IPS-NIHi7 (cell line): ENCODE measurements at regions not wholly inside any gene's neighbourhood (a gene's known extent, or its start where the extent isn't known, plus 50 kb on each side); places are given as distances from the start of the nearest gene placed in this dataset.
"Not testable (repeated sequence)": the region's sequence is repeated elsewhere in the genome, so short reads cannot be mapped to it uniquely, and the experiment has no call there.

Experiments used
- DNase-seq: peaks from one replicate; pipeline ENCODE4 v3.0.0; 2012; ENCODE audit warnings: mixed read lengths; ENCODE audit errors: extremely low spot score

- not testable (repeated sequence) for DNase-seq
Measured at GRCh38 chr18:60015826-60016225, 116.0 kb downstream of the PMAIP1 start.

GRCh38 chr18:60013148-60013547, 113.4 kb downstream of the PMAIP1 start:
- not testable (repeated sequence) for DNase-seq

- no peak for DNase-seq
Measured at GRCh38 chr18:60010984-60011383, 111.2 kb downstream of the PMAIP1 start.

GRCh38 chr18:60010513-60010912, 110.7 kb downstream of the PMAIP1 start:
- DNase-seq = no peak

DNA sequence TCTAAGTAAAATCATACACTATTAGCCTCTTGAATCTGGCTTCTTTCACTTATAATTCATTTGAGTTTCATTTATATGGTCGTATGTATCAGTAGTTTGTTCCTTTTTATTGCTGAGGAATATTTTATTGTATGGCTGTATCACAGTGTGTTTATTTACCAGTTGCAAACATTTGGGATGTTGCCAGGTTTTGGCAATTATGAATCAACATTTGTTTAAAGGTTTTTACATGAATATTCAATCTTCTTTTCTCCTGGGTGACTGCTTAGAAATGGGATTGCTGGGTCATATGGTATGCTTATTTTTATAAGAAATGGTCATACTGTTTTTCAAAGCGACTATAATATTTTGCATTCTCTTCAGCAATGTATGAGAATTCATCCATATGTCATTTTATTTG, 107.9 kb downstream of the PMAIP1 start:
- no peak for DNase-seq

DNA sequence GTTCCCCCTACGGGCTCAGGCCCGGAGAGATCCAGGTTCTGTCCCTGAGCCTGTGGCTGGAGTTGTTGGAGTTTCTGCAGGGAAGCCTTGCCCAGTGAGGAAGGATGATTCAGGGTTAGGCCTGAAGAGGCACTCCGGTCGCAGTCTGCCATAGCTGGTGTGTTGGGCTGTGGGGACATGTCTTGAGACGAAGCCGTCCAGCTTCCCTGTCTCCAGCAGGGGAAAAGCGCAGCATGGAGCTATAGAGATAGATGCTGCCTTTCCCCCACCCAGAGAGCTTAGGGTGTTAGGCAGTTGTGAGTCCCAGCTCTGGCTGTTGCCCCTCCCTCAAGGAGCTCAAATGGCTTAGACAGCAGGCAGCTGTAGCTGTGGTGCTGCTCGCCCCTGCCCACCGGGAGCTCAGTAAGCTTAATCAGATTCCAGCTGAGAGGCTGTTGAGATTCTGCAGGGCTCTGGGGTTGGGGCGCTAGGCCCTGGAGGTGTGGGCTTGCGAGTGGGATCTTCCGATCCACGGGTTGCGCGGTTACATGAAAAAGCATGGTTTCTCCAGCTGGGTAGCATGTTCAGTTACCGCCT, 103.9 kb downstream of the PMAIP1 start:
- no peak for DNase-seq

- DNase-seq = peak; percentile 36
Measured at GRCh38 chr18:59996370-59996966, 96.7 kb downstream of the PMAIP1 start.

GRCh38 chr18:59994357-59994756, 94.6 kb downstream of the PMAIP1 start:
- DNase-seq = peak; percentile 39

- DNase-seq = no peak
Measured at GRCh38 chr18:59993560-59993959, 93.8 kb downstream of the PMAIP1 start.

- DNase-seq = no peak
Measured at GRCh38 chr18:59990121-59990823, 90.5 kb downstream of the PMAIP1 start.

DNA sequence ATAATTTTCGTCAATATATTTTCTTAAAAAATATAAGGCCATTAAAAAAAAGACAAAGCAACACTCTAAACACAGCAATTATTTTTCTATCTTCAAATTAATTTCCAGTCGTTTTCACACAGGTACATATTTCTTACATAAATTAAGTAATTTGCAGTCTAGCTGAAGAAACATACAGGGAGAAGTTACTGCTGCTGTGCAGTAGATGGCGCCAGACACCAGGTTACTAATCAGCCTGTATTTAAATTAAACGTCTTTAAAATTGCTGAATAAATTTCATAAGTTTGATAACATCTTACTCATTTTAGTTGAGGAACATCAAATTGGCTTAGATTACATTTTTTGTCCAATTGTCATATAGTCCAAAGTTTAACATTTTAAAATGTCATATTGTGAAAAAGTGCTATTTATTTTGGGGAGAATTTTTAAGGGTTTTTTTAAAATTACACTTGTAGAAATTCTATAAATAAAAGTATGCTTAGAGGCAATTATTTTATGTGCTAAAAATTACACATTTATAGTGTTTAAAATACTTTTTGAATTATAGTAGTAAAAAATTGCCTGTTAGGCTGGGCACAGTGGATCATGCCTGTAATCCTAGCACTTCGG, 88.4 kb downstream of the PMAIP1 start:
- peak; percentile 25 for DNase-seq

- no peak for DNase-seq
Measured at GRCh38 chr18:59987102-59987501, 87.3 kb downstream of the PMAIP1 start.

DNA sequence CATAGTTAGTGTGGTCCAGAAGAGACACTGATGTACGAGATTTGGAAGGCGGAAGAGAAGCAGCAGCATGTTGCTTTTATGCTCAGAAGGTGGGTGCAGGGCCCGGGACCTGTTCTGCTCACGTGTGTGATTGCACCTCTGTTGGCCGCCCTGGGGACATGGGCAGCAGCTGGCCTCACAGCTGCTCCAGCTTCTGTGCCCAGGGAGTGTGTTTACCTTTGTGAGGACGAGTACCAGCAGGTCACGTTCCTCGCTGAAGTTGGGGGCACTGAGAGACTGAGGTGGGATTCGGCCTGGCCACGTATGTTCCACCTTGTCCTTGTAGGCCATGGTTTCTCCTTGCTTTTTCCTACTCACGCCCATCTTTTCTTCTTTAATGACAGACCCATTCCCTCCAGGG, 86.3 kb downstream of the PMAIP1 start:
- no peak for DNase-seq

DNA sequence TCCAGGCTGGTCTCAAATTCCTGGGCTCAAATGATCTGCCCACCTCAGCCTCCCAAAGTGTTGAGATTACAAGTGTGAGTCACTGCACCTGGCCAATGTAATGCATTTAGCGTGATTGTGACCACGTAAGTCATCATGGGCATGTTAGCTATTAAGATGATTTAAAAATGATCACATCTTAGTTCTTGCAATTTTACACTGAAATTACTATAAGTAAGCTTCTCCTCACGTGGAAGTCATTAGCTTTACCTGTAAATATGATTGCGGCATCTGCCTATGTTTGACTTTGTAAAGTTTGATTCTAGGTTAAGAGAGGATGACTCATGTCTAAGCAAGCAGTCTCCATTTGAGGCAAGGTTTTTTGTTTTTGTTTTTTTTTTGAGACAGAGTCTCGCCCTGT, 85.5 kb downstream of the PMAIP1 start:
- no peak for DNase-seq

GRCh38 chr18:59983506-59983905, 83.7 kb downstream of the PMAIP1 start:
- DNase-seq = no peak

DNA sequence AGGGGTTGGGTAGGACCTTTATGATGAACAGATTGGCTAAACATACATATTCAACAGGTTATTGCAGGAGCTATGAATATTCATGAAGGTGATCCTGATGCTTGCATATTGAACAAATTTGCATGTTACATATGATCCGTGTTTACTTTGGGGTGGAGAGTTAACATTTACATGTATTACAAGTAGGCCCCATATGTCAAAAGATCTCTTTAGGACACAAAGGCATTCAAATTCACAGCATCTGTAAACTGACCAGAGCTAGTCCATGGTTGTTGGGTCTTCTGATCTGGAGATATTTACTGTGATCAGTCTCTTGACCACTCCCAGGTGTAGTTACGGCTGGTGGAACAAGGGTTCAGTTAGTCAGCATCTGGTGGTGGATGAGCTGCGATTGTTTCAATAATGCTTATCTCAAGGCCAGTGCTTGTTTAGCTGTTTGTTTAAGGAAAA, 80.4 kb downstream of the PMAIP1 start:
- no peak for DNase-seq

- DNase-seq = no peak
Measured at GRCh38 chr18:59971871-59972428, 72.2 kb downstream of the PMAIP1 start.

GRCh38 chr18:59971144-59971543, 71.3 kb downstream of the PMAIP1 start:
- not testable (repeated sequence) for DNase-seq

DNA sequence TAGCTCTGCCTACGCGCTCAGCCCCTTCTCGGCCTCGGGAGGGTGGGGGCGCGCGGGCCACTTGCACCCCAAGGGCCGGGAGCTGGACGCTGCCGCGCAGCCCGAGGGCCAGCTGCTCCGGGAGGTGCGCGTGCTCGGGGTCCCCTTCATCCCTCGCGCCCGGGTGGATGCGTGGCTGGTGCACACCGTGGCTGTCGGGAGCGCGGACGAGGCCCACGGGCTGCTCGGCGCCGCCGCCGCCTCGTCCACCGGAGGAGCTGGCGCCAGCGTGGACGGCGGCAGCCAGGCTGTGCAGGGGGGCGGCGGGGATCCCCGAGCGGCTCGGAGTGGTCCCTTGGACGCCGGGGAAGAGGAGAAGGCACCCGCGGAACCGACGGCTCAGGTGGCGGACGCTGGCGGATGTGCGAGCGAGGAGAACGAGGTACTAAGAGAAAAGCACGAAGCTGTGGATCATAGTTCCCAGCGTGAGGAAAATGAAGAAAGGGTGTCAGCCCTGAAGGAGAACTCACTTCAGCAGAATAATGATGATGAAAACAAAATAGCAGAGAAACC, 69.8 kb downstream of the PMAIP1 start:
- not testable (repeated sequence) for DNase-seq

DNA sequence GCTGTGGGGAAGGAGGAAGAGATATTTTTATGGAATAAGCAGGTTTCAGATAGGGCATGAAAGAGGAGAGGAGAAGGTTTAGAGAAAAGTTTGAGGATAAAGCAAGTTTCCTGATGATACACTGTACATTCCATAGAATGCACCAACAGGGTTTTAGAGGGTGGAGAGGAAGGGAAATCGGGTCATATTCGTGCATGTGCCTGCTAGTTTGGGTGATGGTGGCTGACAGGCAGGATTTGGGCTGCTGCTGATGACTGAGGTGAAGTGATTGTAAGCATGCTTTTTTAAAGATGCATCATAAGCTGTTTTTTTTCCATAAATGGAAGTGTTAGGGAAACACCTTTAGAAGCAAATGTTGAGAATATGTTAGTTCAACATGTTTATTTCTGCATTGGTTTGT, 68.8 kb downstream of the PMAIP1 start:
- DNase-seq = no peak

GRCh38 chr18:59967878-59968277, 68.1 kb downstream of the PMAIP1 start:
- DNase-seq = no peak

DNA sequence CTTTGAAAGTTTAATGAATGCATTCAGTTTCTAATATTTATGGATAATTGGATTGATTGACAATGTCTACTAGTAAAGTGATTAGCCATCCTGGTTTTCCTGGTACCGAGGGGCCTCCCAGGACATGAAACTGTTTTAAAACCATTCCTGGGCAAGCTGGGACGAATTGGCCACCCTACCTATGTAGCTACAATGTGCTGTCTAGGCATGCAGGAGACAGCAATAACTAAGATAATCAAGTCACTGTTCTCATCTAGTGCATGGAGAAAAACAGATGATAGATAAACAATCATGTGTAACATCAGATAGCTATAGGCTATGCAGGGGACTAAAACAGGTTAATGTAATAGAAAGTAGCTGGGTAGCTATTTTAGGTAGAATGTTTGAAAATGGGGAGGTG, 67.1 kb downstream of the PMAIP1 start:
- no peak for DNase-seq
